ENCODE measurements at regions not wholly inside any gene's neighbourhood (a gene's known extent, or its start where the extent isn't known, plus 50 kb on each side); places are given as distances from the start of the nearest gene placed in this dataset.

DNA sequence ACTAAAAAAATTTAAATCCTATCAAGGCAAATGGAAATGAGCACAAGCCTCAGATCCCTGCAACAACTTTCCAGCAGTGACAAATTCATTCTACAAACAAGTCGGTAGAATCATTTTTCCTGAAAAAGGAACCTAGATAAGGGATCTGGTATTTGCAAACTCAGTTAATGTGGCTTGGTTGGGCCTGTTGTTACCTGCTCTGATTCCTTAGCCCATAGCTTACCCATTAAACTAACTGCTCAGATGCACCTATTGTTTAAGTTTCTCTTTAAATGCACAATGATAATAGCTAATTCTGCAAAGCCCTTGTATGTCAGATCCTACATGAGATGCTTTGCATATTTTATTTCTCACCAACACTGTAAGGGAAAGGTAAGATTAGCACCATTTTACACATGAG lies 377.4 kb upstream of the RGMA start:
- Histone ChIP-seq H3K18ac (ENCODE audit: low read depth, low read length) (no peak overlapping the region), H3K9ac (ENCODE audit: low read depth, low read length) (no peak overlapping the region), H2BK120ac (ENCODE audit: low read depth, low read length) (no peak overlapping the region), H3K14ac (replicated peaks; ENCODE audit: low read depth, low read length) (no peak overlapping the region), H3K23ac (ENCODE audit: low read depth, low read length) (no peak overlapping the region), H3K9me3 (ENCODE audit: control insufficient read depth, insufficient read depth, low read length) (peaks cover 15% of the 10 kb centered on the region), H2AFZ (replicated peaks; ENCODE audit: low read length, poor library complexity) (no peak overlapping the region), H3K27me3 (ENCODE audit: control insufficient read depth, insufficient read depth, low read length) (no peaks in the 10 kb centered on the region), H2BK5ac (ENCODE audit: low read depth, low read length, poor library complexity, severe bottlenecking) (no peak overlapping the region), H3K4me3 (ENCODE audit: insufficient read depth, low read depth, low read length) (no peak overlapping the region), H3K9me1 (ENCODE audit: insufficient read depth, low read length) (no peaks in the 10 kb centered on the region), H4K91ac (ENCODE audit: insufficient read depth, low read depth, low read length) (no peak overlapping the region), H2BK20ac (ENCODE audit: low read depth, low read length) (no peak overlapping the region), H3K36me3 (ENCODE audit: control insufficient read depth, insufficient read depth, low read length) (no peaks in the 10 kb centered on the region), H4K20me1 (ENCODE audit: insufficient read depth, low read length) (no peaks in the 10 kb centered on the region), H3K56ac (ENCODE audit: extremely low read depth, insufficient read depth, low read length) (no peak overlapping the region), H4K8ac (ENCODE audit: low read depth in 2 of 2, low read length in 2 of 2) (no peak overlapping the region), H2AK9ac (replicated peaks; ENCODE audit: low read depth, low read length, poor library complexity) (no peak overlapping the region), H3K4me2 (ENCODE audit: low read depth, low read length) (no peak overlapping the region), H2AK5ac (ENCODE audit: low read depth, low read length) (no peak overlapping the region), H3K4ac (ENCODE audit: low read depth, low read length) (no peak overlapping the region), H3K4me1 (ENCODE audit: control insufficient read depth, insufficient read depth, low read length) (no peaks in the 10 kb centered on the region), H2BK15ac (ENCODE audit: low read depth, low read length) (no peak overlapping the region), H4K5ac (ENCODE audit: low read depth, low read length) (no peak overlapping the region), H3K27ac (ENCODE audit: insufficient read depth, low read length) (no peak overlapping the region), H3K79me1 (ENCODE audit: low read depth in 1 of 2, low read length in 2 of 2) (no peaks in the 10 kb centered on the region)
- ATAC-seq (ENCODE audit: low read depth) (no peak), DNase-seq (no peak)
- intact Hi-C loops (cut with micrococcal nuclease) (no loop called here), in situ Hi-C loops (cut with MboI; ENCODE audit: low sequenced_read_pairs) (no loop called here), dilution Hi-C loops (cut with HindIII; ENCODE audit: low sequenced_read_pairs, unreplicated experiment) (no loop called here)
- no peak for TF ChIP-seq MAZ (IDR thresholded peaks at IDR 0.05; ENCODE audit: borderline replicate concordance, low read depth, low read length)
- no peak for TF ChIP-seq CHD1 (IDR thresholded peaks at IDR 0.05; ENCODE audit: low read depth, low read length)
- no peak for TF ChIP-seq MXI1 (IDR thresholded peaks at IDR 0.05; ENCODE audit: borderline replicate concordance, low read depth, low read length)
- TF ChIP-seq BHLHE40 (IDR thresholded peaks at IDR 0.05; ENCODE audit: low read depth, low read length), result no peak
- TF ChIP-seq ELK1 (IDR thresholded peaks at IDR 0.05; ENCODE audit: borderline replicate concordance, low read depth, low read length), result no peak
- no peak for TF ChIP-seq POLR2A (IDR thresholded peaks at IDR 0.05; ENCODE audit: low read depth, low read length)
- TF ChIP-seq SMC3 (IDR thresholded peaks at IDR 0.05; ENCODE audit: low read depth, low read length), result no peak
- no peak for TF ChIP-seq USF2 (IDR thresholded peaks at IDR 0.05; ENCODE audit: low read depth, low read length)
- TF ChIP-seq CTCF (conservative IDR thresholded peaks at IDR 0.05; ENCODE audit: low read depth, low read length), result no peak
- no peak for TF ChIP-seq RCOR1 (IDR thresholded peaks at IDR 0.05; ENCODE audit: insufficient replicate concordance, low read length)
- TF ChIP-seq RFX5 (IDR thresholded peaks at IDR 0.05; ENCODE audit: low read depth, low read length), result no peak
- no peak for TF ChIP-seq NFE2L2 (IDR thresholded peaks at IDR 0.05; ENCODE audit: low read depth, low read length)
- no peak for TF ChIP-seq CEBPB (IDR thresholded peaks at IDR 0.05; ENCODE audit: low read depth, low read length)
- ChIA-PET POLR2A (ENCODE audit: unreplicated experiment) (no interaction called here), CTCF (no interaction called here)
- WGBS, 2 experiments (ENCODE audit: extremely low coverage in 2 of 2, insufficient read length in 1 of 2), result no CpG with 5 or more reads among the region's 1 CpG
- BruUV-seq (replicated peaks), result no TSS peak
